ENCODE measurements at regions not wholly inside any gene's neighbourhood (a gene's known extent, or its start where the extent isn't known, plus 50 kb on each side); places are given as distances from the start of the nearest gene placed in this dataset.

DNA sequence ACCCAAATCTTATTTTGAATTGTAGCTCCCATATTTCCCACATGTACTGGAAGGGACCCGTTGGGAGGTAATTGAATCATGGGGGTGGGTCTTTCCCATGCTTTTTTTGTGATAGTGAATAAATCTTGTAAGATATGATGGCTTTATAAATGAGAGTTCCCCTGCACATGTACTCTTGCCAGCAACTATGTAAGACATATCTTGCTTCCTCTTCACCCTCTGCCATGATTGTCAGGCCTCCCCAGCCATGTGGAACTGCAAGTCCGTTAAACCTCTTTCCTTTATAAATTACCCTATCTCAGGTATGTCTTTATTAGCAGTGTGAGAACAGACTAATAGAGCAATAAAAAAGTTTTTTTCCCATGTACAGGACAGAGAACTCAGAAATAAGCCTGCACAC lies 468.4 kb upstream of the SPHKAP start:
- DNase-seq (ENCODE audit: low spot score), result no peak

DNA sequence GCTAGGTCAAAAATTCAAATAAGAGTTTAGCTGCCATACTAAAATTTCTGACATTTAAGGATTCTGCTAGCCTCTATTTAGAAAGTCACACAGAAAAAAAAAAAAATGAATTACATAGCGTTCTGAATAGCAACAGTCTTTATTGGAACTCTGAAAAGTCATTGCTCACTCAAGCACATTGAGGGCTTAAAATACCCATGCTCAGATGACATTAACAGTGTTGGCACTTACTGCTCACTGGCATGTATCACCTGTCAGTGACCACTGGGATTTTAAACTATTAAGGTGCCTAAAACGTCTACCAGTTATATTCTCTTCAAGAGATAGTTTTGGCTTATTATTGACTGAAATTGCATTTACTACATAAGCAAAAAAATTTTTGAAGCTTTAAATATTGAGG lies 468.0 kb upstream of the SPHKAP start:
- DNase-seq (ENCODE audit: low spot score), result no peak

DNA sequence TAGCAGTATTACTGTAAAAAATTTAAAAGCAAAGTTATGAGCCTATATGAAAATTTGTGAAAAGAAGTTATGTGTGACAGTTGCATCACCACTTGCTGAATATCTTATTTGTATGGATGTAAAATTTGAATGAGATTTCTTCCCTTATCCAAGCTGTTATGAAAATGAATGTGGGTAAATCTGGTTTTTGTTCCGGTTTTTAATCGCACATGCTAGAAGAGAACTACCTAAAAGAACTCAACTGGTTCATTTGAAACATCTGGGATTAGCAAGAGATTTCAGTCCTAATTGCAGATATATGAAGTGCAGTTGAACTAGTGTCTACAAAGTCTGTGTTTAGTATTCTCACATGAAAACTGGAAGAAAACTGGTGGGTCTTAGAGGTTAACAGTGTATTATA lies 467.1 kb upstream of the SPHKAP start:
- no peak for DNase-seq (ENCODE audit: low spot score)

DNA sequence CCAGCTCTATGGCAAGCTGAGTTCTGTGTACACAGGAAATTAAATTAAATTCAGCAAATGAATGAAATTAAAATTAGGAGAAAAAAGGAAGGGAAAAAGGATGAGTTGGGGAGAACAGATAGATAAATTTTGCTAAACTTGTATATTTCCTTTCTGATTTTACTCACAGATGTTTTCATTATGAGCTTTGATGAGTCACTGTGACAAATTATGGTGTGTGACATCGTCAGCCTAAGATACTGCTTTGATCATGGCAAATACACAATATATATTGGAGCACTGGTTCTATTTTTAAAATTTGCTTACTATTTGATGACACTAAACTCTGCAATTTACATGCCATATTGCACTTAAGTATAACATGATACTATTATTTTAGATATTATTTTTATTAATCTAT lies 464.6 kb upstream of the SPHKAP start:
- no peak for DNase-seq (ENCODE audit: low spot score)

DNA sequence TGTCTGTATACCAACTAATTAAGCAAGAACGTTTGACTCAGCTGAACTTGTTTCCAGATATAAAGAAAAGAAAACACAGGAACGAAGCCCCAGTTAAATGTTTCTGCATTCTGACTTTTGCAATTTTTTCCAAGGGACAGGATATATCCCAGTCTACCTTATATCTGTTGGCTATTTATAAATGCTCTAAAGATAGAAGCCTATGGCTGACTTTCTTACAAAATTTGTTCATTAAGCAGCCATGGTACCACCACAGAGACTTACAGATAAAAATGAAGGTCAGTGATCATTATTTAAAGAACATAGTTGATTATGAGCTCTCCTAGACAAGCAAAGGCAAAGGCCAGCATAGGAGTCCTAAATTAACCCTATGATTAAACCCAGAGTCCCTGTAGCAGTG lies 462.7 kb upstream of the SPHKAP start:
- DNase-seq (ENCODE audit: low spot score), result no peak

DNA sequence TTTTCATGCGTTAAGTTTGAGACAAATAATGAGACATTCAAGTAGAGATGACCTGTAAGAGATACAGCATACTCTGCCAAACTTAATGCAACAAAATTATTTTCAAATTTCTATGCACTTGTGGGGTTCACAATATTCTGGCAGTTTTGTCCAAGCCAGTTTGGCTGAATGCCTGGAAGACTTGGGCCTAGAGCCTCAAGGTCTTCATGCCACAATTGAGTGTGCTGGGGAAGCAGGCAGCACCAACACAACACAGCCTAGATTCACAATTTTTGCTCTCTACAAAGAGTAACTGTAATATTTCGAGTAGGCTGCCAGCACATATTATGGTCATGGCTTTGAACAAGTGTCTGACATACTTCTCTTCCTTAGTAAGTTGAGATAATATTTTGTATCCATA lies 461.4 kb upstream of the SPHKAP start:
- DNase-seq (ENCODE audit: low spot score), result no peak

DNA sequence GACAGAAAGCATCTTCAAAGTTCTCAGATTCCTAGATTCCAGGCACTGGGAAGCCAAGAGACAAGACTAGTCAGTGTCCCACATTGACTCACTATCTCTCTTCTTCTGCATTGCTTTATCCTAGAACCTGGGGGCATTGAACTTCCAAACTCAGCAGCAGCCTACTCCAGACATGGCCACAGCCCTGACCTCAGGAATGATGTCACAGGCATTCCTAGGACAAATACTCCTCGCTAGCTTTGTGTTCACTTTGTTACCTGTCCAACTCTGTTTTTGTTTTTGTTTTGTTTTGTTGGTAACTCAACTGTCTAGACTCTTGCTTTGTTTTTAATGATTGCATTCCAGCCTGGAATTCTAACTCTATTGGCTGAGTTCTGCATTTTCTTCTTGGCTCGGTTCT lies 449.3 kb upstream of the SPHKAP start:
- DNase-seq (ENCODE audit: low spot score), result no peak

DNA sequence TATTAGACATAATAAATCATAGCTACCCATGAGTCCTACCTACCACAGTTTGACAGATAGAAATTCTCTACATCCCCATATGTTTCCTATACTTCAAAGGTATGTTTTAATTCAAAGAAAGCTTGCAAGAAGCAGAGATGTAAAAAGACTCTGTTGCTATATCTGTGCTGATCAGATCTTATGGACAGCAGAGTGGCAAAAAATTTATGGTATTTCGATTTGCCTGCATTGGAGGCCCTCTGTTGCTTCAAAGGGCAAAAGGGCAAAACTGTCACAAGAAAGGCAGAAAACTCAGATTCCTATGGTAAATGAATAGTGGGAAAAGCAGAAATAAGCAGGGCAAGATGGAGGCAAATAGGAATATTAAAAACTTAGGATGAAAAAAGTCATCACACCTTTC lies 447.8 kb upstream of the SPHKAP start:
- DNase-seq (ENCODE audit: low spot score), result no peak

DNA sequence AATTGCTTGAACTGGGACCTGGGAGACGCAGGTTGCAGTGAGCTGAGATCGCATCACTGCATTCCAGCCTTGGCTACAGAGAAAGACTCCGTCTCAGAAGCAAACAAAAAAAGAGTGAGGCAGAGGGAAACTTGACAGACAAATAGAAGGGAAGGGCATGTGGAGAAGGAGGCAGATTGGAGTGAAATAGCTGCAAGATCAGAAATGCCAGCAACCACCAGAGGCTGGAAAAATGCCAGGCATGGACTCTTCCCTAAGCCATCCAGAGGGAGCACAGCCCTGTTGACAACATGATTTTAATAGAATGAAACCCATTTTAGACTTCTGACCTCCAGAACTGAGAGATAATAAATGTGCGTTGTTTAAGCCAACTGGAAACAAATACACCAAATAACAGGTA lies 447.2 kb upstream of the SPHKAP start:
- no peak for DNase-seq (ENCODE audit: low spot score)

DNA sequence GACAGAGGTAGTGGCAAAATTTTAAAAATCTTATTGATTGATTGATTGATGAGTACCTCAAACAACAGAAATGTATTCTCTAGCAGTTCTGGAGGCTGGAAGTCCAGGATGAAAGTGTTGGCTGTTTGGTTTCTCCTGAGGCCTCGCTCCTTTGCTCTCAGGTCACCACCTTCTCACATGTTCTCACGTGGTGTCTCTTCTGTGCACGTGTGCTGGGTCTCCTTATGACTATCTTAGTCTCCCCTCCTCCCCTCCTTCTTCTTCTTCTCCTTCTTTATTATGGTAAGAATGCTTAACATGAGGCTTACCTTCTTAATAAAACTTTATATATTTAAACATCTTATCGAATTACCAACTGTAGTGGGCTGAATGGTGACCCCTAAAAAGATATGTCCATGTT lies 446.0 kb upstream of the SPHKAP start:
- DNase-seq (ENCODE audit: low spot score), result no peak

DNA sequence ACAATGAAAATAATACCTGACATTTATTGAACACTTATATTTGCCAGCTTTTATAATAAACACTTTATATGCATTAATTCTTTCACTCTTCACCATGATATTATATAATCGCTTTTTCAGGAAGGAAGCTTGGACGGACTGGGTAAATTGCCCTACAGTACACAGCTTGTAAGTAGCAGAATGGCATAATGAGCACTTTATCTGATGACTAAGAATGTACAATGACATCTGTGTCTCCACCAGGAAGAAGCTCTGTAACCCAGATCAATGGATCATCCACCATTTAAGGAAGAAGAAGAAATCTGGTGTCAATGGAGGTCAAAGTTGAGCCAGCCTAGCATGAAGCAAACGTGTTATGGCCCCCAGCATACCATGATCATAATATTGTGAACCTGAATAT lies 444.0 kb upstream of the SPHKAP start:
- DNase-seq (ENCODE audit: low spot score), result no peak

DNA sequence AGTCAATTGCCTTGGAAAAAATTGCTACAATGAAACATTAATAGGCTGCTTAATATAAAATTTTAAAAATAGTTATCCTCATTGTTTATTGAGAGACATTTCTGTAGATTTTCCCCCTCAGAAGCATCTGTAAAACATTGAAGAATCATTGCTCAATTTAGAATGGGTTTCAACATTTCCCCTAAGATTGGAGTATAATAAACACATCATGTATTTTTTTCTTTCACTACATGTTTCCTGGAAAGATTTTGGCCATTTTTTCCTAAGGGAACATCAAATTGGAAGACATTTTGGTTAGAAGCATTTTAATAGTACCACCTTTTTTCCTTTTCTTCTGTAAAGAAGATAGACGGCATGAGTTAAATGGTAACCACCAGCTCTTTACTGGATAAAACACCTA lies 443.2 kb upstream of the SPHKAP start:
- no peak for DNase-seq (ENCODE audit: low spot score)

DNA sequence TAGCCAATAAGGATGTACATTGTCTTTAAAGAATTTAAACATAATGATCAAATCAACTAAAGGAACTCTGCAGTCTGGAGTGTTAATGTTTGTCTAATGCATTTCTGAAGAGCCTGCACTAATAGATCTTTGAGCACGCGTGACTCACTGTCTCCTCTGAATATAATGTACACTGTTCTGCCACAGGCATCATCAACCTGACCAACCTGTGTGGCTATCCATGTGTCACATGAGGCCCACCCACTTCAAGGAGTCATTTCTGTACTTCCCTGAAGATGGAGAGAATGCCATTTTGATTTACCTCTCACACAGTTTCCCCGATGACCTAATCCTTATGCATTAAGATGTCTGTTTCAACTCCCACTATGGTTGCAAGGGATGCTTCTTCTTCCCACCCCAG lies 434.0 kb upstream of the SPHKAP start:
- no peak for DNase-seq (ENCODE audit: low spot score)

DNA sequence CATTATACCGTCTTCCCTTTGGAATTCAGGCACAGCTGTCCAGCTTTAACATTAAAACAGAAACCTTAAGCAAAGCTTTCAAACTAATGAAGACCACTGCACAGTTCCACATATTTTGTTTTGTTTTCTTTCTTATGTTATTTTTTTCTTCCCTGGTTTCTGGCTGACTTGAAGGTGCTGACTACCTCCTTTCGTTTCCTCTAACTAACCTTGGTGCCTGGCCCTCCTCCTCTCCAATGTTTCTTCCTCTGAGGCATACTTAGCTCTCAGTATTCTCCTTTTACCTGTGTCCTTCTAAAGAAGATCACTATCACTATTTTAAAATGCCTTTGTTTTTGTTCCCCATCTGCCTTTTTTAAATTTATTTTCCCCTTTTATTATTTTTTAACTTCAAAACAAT lies 433.3 kb upstream of the SPHKAP start:
- no peak for DNase-seq (ENCODE audit: low spot score)

DNA sequence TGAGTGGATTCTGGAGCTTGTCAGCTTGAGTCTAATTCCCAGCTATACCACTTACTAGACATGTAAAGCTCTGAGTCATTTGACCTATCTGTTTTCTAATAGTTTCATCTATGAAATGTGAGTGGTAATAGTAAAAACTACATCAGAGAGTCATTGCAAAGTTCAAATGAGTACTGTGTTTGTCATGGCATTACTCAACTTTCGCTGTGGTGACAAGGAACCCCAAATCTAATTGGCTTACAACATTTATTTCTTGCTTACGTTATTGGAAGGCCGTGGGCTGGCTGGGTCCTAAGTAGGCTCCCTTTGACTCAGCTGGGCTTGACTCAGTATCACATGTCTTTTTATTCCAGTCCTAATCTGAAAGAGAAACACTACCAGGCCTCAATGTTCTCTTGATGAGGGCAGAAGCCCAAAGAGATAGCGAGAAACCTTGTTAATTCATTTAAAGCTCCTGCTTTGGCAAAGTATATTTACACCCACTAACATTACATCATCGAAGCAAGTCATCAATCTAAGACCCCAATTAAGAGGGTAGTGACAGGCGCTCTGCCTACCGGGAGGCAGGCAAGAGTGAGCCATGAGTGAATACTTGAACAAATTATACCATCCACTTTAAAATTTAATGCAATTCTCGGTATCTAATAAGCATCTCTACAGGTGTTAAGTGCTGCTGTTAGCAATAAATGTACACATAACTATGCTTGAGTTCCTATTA lies 431.8 kb upstream of the SPHKAP start:
- no peak for DNase-seq (ENCODE audit: low spot score)

DNA sequence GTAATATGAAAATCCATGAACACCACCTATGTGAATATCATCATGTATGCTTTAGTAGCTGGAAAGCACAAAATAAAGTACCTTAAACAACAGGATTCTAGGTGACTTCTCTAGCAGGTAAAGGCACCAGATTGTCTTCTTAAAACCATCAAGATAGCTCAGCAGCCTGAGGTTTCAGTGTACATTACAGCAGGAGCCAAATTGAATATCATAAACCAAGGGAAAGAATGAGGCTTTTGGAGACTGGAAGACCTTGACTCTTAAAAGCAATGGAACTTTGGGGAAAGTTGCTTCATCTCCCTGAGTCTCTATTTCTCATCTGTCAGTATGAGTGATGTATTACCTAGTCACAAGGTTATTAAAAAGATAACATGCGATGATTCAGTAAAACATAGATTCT lies 429.7 kb upstream of the SPHKAP start:
- no peak for DNase-seq (ENCODE audit: low spot score)

DNA sequence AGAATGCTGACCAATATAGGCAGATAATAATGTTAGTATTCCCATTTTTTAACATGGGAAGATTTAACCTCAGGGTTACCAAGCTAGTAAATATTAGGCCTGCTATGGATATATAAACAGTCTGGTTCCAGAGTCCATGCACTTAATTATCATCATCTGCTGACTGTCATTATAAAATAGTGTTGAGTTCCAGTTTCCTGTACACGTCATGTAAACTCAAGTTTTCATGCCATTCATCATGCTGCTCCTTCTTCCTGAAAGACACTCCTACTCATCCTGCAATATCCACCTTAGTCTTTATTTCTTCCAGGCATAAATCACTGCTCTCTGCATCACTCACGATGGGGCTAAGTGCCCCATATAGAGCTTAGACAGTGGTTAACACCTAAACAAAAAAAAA lies 420.8 kb upstream of the SPHKAP start:
- DNase-seq (ENCODE audit: low spot score), result no peak

DNA sequence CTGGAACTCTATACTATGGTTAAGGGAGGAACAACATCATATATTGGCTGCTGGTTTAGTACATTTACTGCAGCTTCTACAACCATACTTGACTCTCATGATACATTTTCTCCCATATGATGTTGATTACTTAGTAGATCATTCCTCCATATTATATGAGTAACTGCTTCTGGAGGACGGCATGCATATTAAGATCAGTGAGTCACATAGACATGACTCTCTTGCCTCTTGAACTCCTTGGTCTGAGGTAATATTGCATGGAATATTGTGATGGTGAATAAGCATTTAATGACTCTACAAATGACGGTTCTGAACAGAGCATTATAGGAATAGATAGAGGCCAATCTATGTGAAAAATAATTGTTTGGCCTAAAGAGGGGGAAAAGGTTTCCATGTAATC lies 418.8 kb upstream of the SPHKAP start:
- DNase-seq (ENCODE audit: low spot score), result no peak

DNA sequence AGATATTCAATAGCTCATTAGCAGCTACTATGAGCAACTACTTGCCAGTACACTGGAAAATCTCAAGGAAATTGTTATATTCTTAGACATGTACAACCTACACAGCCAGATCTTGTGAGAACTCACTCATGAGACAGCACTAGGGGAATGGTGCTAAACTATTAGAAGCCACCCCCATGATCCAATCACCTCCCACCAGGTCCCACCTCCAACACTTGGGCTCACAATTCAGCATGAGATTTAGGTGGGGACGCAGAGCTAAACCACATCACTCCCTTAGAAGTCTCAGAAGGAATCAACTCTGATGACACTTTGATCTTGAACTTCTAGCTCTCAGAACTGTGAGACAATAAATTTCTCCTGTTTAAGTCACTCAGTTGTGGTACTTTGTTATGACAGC lies 418.3 kb upstream of the SPHKAP start:
- DNase-seq (ENCODE audit: low spot score), result no peak

DNA sequence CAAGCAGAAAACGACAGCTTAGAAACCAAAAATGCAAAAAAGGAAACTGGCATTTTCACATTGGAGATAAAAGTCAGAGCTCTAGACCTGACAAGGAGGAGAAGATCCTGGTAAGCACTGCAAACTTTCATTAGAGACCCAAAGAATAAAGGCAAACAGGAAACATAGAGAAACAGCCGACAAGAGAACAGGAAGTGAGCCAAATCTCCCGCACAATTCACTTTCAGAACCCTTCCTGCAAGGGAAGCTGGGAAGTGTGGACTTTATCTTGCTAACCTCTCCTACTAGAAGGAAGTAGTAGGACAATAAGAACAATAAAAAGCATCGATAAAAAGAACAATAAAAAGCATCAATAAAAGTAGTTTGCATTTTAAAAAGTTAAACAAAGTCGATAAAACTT lies 417.8 kb upstream of the SPHKAP start:
- no peak for DNase-seq (ENCODE audit: low spot score)

DNA sequence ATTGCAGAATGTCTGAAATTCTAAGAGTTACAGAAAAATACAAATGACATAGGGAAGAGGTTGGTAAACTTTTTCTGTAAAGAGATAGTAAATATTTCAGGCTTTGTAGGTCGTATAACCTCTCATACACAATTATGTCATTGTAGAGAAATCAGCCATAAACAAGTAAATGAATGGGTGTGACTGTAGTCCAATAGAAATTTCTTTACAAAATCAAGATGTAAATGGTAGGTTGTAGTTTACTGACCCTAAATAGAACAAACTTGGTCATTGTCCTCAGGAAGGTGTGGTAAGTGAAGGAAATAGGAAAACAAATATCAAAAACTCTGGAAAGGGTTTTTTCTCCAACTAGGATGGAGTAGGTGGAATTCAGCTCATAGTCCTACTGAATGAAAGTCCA lies 415.5 kb upstream of the SPHKAP start:
- DNase-seq (ENCODE audit: low spot score), result no peak

DNA sequence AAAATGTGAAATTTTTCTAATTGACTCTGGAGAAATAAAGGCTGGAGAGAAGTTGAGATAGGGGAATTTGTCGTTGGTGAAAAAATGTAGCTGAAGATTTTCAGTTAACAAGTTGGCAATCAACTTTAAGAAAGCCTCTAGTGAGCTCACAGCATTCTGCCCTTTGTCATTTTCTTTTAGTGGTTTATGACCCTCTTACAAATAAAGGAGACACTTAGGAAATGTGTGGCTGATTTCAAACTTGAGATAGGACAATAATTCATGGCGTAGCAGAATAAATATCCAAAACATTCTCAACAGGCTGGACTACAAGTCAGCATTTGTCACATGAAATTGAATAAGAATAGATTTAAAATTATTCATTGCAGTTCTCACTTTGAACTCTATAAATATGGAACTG lies 412.5 kb upstream of the SPHKAP start:
- no peak for DNase-seq (ENCODE audit: low spot score)

DNA sequence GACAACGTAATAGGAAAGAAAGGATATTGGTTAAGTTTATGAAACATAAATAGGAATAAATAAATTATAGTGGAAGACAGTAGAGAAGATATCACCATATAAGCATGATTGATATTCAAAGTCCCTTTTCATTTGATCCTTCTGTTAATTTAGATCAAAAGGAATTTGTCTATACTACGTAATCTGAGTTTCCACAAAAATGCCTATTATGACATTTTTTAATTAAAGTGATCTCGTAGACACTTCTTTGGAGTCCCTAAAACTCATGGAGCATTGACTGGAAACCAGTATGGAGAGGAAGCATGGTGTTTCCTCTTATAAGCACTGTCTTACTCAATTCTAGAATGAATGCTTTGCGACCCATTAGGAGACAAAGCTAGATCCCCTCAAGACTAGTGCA lies 411.4 kb upstream of the SPHKAP start:
- no peak for DNase-seq (ENCODE audit: low spot score)

DNA sequence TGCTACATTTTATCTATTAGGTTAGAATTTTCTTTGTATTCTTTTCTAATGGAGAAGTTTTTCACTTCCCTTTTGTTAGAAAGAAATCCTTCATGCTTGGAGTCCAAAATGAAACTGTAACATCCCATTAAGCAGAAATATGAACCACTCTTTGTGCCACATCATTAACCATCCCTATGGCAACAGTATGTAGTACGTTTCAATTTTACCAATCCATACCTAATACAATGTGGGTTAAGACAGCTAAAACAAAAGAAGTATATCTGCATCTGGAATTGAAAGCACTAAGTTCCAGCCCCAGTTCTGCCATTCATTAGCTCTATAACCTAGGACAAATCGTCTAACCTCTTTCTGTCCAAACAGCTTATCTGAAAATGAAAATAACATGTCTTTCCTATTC lies 409.2 kb upstream of the SPHKAP start:
- DNase-seq (ENCODE audit: low spot score), result no peak

DNA sequence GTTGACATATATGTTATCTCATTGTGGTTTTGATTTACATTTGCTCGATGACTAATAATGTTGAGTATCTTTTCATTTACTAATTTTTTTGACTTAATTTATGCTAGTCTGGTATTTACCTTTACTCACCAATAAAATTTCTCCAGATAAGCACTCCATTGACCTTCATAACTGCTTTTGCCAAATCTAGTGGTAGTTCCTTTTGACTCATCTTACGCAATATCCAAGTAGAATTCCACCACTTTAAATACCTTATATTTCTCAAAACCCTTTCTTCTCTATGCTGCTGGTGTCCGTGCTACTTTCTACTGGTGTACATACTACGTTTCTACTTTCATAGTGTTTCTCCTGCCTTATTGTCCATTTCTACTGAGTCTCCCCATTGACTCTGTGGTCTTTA lies 407.6 kb upstream of the SPHKAP start:
- no peak for DNase-seq (ENCODE audit: low spot score)
